Posterior vena cava (tissue), 2 donors: ENCODE measurements at regions not wholly inside any gene's neighbourhood (a gene's known extent, or its start where the extent isn't known, plus 50 kb on each side); places are given as distances from the start of the nearest gene placed in this dataset.
"Not testable (repeated sequence)": the region's sequence is repeated elsewhere in the genome, so short reads cannot be mapped to it uniquely, and the experiment has no call there.

Experiments
- DNase-seq: peaks from one replicate; pipeline ENCODE4 v3.0.0-alpha.2; 2020; ENCODE audit warnings: low spot score
- intact Hi-C, 2 donors: fragments of 100-400 bp; cut with DNase I; formaldehyde crosslinking; loops; one replicate each; pipeline versions ENCODE4 v1.14.1 to v1.14.2; 2022 to 2023
- donor health status: DM: yes; HTN: yes; CAD: no.
- donor health status: DM: yes; HTN: yes; CAD: no.

GRCh38 chr10:8393531-8393930 lies 339.0 kb downstream of the GATA3 start:
- intact Hi-C loops, result no loop called here

GRCh38 chr10:8396675-8397074 lies 342.2 kb downstream of the GATA3 start:
- intact Hi-C loops, result no loop called here
- no peak for DNase-seq

More at GRCh38 chr10:8393531-8393930, 339.0 kb downstream of the GATA3 start:
- no peak for DNase-seq

- intact Hi-C loops, result no loop called here
- DNase-seq, result no peak
These were observed 344.3 kb downstream of the GATA3 start for GRCh38 chr10:8398771-8399170.

GRCh38 chr10:8400151-8400550 lies 345.7 kb downstream of the GATA3 start:
- DNase-seq, result no peak
- intact Hi-C loops, result no loop called here

- DNase-seq, result no peak
- intact Hi-C loops, result no loop called here
These were observed 346.4 kb downstream of the GATA3 start for GRCh38 chr10:8400892-8401291.

GRCh38 chr10:8401531-8401930 lies 347.0 kb downstream of the GATA3 start:
- DNase-seq, result no peak
- intact Hi-C loops, result no loop called here

GRCh38 chr10:8402576-8402975 lies 348.1 kb downstream of the GATA3 start:
- DNase-seq, result no peak
- intact Hi-C loops, result no loop called here

- intact Hi-C loops, result no loop called here
- DNase-seq, result no peak
These were observed 349.4 kb downstream of the GATA3 start for GRCh38 chr10:8403711-8404371.

GRCh38 chr10:8404721-8405120 lies 350.2 kb downstream of the GATA3 start:
- no peak for DNase-seq
- intact Hi-C loops, result no loop called here

GRCh38 chr10:8405596-8405995 lies 351.1 kb downstream of the GATA3 start:
- DNase-seq, result no peak
- intact Hi-C loops, result no loop called here

- intact Hi-C loops, result no loop called here
- no peak for DNase-seq
These were observed 353.1 kb downstream of the GATA3 start for GRCh38 chr10:8407501-8408021.

GRCh38 chr10:8410506-8410905 lies 356.0 kb downstream of the GATA3 start:
- no peak for DNase-seq
- intact Hi-C loops, result no loop called here

- DNase-seq, result no peak
- intact Hi-C loops, result no loop called here
These were observed 358.1 kb downstream of the GATA3 start for GRCh38 chr10:8412541-8412940.

- intact Hi-C loops, DNase-seq: not testable (repeated sequence)
These were observed 360.5 kb downstream of the GATA3 start for GRCh38 chr10:8415029-8415428.

- DNase-seq, result no peak
- intact Hi-C loops, result no loop called here
These were observed 361.8 kb downstream of the GATA3 start for GRCh38 chr10:8416192-8416701.

- DNase-seq, result no peak
- intact Hi-C loops, result no loop called here
These were observed 362.3 kb downstream of the GATA3 start for GRCh38 chr10:8416760-8417159.

- intact Hi-C loops, result no loop called here
- no peak for DNase-seq
These were observed 363.1 kb downstream of the GATA3 start for GRCh38 chr10:8417631-8418030.

GRCh38 chr10:8418631-8419030 lies 364.1 kb downstream of the GATA3 start:
- intact Hi-C loops, result no loop called here
- no peak for DNase-seq

- intact Hi-C loops, result no loop called here
- no peak for DNase-seq
These were observed 365.7 kb downstream of the GATA3 start for GRCh38 chr10:8420182-8420581.

GRCh38 chr10:8424555-8425211 lies 370.2 kb downstream of the GATA3 start:
- DNase-seq, result no peak
- intact Hi-C loops, result no loop called here

- intact Hi-C loops, result no loop called here
- DNase-seq, result no peak
These were observed 374.2 kb downstream of the GATA3 start for GRCh38 chr10:8428654-8429053.
